MM.1S (cell line): ENCODE measurements at regions not wholly inside any gene's neighbourhood (a gene's known extent, or its start where the extent isn't known, plus 50 kb on each side); places are given as distances from the start of the nearest gene placed in this dataset.

Source experiments
- EZH2 ChIP-seq: fragments of 300-600 bp; sonication (generic); optimal IDR thresholded peaks from 2 replicates; pipeline ENCODE3; 2017; ENCODE audit warnings: low read depth, mild to moderate bottlenecking, antibody characterized with exemption, low read length, mixed read lengths
- TF ChIP-seq, protein P1 (sequence below): fragments of 300-600 bp; sonication (generic); IDR thresholded peaks from 2 replicates; pipeline ENCODE4 v1.5.1; 2016; ENCODE audit warnings: antibody characterized with exemption, low read length, mixed read lengths

DNA sequence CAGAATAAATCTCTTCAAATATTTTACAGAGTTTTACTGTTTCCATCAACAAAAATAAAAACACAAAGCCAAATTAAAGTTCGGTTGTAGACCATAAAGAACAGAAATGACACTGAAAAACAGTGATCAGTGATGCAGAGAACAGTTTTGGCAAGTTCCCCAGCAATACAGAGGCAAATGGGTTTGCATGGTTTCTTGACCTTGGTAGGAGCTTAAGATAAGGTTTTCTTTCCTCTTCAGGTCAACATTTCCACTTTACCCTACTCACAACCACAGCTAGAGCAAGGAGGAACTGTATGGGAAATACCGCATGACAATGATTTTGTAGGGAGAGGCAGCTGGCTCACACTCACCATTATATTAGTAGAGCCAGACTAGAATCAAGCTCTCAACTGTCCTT is 199.5 kb downstream of the SH2D4B start:
- TF ChIP-seq, protein P1, sequence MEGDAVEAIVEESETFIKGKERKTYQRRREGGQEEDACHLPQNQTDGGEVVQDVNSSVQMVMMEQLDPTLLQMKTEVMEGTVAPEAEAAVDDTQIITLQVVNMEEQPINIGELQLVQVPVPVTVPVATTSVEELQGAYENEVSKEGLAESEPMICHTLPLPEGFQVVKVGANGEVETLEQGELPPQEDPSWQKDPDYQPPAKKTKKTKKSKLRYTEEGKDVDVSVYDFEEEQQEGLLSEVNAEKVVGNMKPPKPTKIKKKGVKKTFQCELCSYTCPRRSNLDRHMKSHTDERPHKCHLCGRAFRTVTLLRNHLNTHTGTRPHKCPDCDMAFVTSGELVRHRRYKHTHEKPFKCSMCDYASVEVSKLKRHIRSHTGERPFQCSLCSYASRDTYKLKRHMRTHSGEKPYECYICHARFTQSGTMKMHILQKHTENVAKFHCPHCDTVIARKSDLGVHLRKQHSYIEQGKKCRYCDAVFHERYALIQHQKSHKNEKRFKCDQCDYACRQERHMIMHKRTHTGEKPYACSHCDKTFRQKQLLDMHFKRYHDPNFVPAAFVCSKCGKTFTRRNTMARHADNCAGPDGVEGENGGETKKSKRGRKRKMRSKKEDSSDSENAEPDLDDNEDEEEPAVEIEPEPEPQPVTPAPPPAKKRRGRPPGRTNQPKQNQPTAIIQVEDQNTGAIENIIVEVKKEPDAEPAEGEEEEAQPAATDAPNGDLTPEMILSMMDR, result no peak
- no peak for TF ChIP-seq EZH2
